Gastrocnemius medialis (tissue), 4 donors: ENCODE measurements at regions not wholly inside any gene's neighbourhood (a gene's known extent, or its start where the extent isn't known, plus 50 kb on each side); places are given as distances from the start of the nearest gene placed in this dataset.

Experiments used
- ATAC-seq, 2 donors: fragments of 150-250 bp; one replicate each; pipeline ENCODE4 v1.9.1; 2016
- DNase-seq, 2 donors: peaks; one replicate each; pipeline ENCODE4 v3.0.0-alpha.2; 2019
- H3K27ac ChIP-seq, 4 donors: fragments of 200-600 bp; sonication (generic); 1 replicate in 1 of 4; 2 replicates in 3 of 4; pipeline ENCODE4 v1.5.1; 2016 to 2018; ENCODE audit warnings: mild to moderate bottlenecking in 2 of 4, moderate library complexity in 1 of 4
- H3K27me3 ChIP-seq, 3 donors: fragments of 200-600 bp; sonication (generic) in 2 of 3; 1 replicate in 1 of 3; 2 replicates in 2 of 3; pipeline versions ENCODE4 v1.5.1 to v1.6.0; 2016 to 2019; ENCODE audit warnings: mild to moderate bottlenecking in 1 of 3, moderate library complexity in 1 of 3
- H3K36me3 ChIP-seq, 2 donors: fragments of 200-600 bp; sonication (generic) in 1 of 2; one replicate each; pipeline ENCODE4 v1.5.1; 2017 to 2018
- H3K4me1 ChIP-seq, 2 donors: fragments of 200-600 bp; sonication (generic) in 1 of 2; one replicate each; pipeline ENCODE4 v1.5.1; 2016 to 2017; ENCODE audit warnings: mild to moderate bottlenecking in 2 of 2
- H3K4me3 ChIP-seq, 4 donors: fragments of 200-600 bp; sonication (generic) in 3 of 4; 1 replicate in 1 of 4; 2 replicates in 3 of 4; pipeline ENCODE4 v1.5.1; 2016 to 2019; ENCODE audit warnings: mild to moderate bottlenecking in 2 of 4
- H3K9me3 ChIP-seq, 3 donors: fragments of 200-600 bp; sonication (generic) in 2 of 3; 1 replicate in 1 of 3; 2 replicates in 2 of 3; pipeline ENCODE4 v1.5.1; 2016 to 2019
- CTCF ChIP-seq, 5 experiments: fragments of 450-650 bp in 3 of 5; fragments of 200-600 bp in 2 of 5; sonication (generic) in 2 of 5; IDR thresholded peaks in 4 of 5; conservative IDR thresholded peaks in 1 of 5; 1 replicate in 4 of 5; 2 replicates in 1 of 5; pipeline ENCODE4 v1.5.1; 2016 to 2019; ENCODE audit warnings: antibody characterized with exemption in 5 of 5, mild to moderate bottlenecking in 3 of 5, moderate library complexity in 3 of 5
- POLR2A ChIP-seq, 2 donors: fragments of 450-650 bp; IDR thresholded peaks; one replicate each; pipeline ENCODE4 v1.6.1; 2017; ENCODE audit warnings: antibody characterized with exemption in 2 of 2, mild to moderate bottlenecking in 2 of 2, moderate library complexity in 2 of 2
- in situ Hi-C, 4 donors: fragments of 200-750 bp; cut with MboI; loops; one replicate each; pipeline versions ENCODE4 v1.15.0 to v1.8.0; 2017; ENCODE audit warnings: low sequenced_read_pairs in 4 of 4
- intact Hi-C: fragments of 100-400 bp; cut with DNase I; formaldehyde crosslinking; loops from one replicate; pipeline ENCODE4 v1.15.1; 2023; ENCODE audit warnings: low total_unique reads

- no peaks in the 10 kb centered on the region for H3K9me3 ChIP-seq
- no peak overlapping the region for H3K4me3 ChIP-seq
- no peaks in the 10 kb centered on the region for H3K4me1 ChIP-seq
- H3K27me3 ChIP-seq: no peaks in the 10 kb centered on the region
- TF ChIP-seq POLR2A (IDR thresholded peaks at IDR 0.05) (no peak), CTCF (IDR thresholded peaks at IDR 0.05 in 4 of 5, conservative IDR thresholded peaks at IDR 0.05 in 1 of 5) (no peak)
- in situ Hi-C loops: no loop called here
- intact Hi-C loops: no loop called here
- H3K27ac ChIP-seq: no peak overlapping the region
- no peak for DNase-seq
- no peaks in the 10 kb centered on the region for H3K36me3 ChIP-seq
- ATAC-seq: no peak
Observed at GRCh38 chr10:55214608-55215007, 413.6 kb upstream of the PCDH15 start.

- no peak for TF ChIP-seq CTCF (IDR thresholded peaks at IDR 0.05 in 4 of 5, conservative IDR thresholded peaks at IDR 0.05 in 1 of 5)
- TF ChIP-seq POLR2A (IDR thresholded peaks at IDR 0.05): no peak
- Histone ChIP-seq H3K27me3 (no peaks in the 10 kb centered on the region), H3K4me1 (no peaks in the 10 kb centered on the region), H3K4me3 (no peak overlapping the region), H3K9me3 (no peaks in the 10 kb centered on the region), H3K36me3 (no peaks in the 10 kb centered on the region), H3K27ac (no peak overlapping the region)
- intact Hi-C loops: no loop called here
- in situ Hi-C loops: no loop called here
- ATAC-seq (no peak), DNase-seq (no peak)
Observed at GRCh38 chr10:55212051-55212450, 411.0 kb upstream of the PCDH15 start.

GRCh38 chr10:55203874-55204273 lies 402.8 kb upstream of the PCDH15 start:
- no peaks in the 10 kb centered on the region for H3K4me1 ChIP-seq
- TF ChIP-seq CTCF (IDR thresholded peaks at IDR 0.05 in 4 of 5, conservative IDR thresholded peaks at IDR 0.05 in 1 of 5): no peak
- TF ChIP-seq POLR2A (IDR thresholded peaks at IDR 0.05): no peak
- in situ Hi-C loops (no loop called here), intact Hi-C loops (no loop called here)
- no peak overlapping the region for H3K27ac ChIP-seq
- H3K27me3 ChIP-seq: no peaks in the 10 kb centered on the region
- H3K4me3 ChIP-seq: no peak overlapping the region
- no peak for ATAC-seq
- no peaks in the 10 kb centered on the region for H3K9me3 ChIP-seq
- no peak for DNase-seq
- H3K36me3 ChIP-seq: no peaks in the 10 kb centered on the region

GRCh38 chr10:55203319-55203718 lies 402.3 kb upstream of the PCDH15 start:
- TF ChIP-seq POLR2A (IDR thresholded peaks at IDR 0.05): no peak
- no peak for TF ChIP-seq CTCF (IDR thresholded peaks at IDR 0.05 in 4 of 5, conservative IDR thresholded peaks at IDR 0.05 in 1 of 5)
- DNase-seq (no peak), ATAC-seq (no peak)
- Histone ChIP-seq H3K27me3 (no peaks in the 10 kb centered on the region), H3K4me3 (no peak overlapping the region), H3K36me3 (no peaks in the 10 kb centered on the region), H3K27ac (no peak overlapping the region), H3K9me3 (no peaks in the 10 kb centered on the region), H3K4me1 (no peaks in the 10 kb centered on the region)
- intact Hi-C loops: no loop called here
- in situ Hi-C loops: no loop called here

- no peaks in the 10 kb centered on the region for H3K36me3 ChIP-seq
- no peak overlapping the region for H3K27ac ChIP-seq
- no peak for DNase-seq
Observed at GRCh38 chr10:55200020-55200419, 399.0 kb upstream of the PCDH15 start.

More at GRCh38 chr10:55200020-55200419, 399.0 kb upstream of the PCDH15 start:
- Histone ChIP-seq H3K4me3 (no peak overlapping the region), H3K27me3 (no peaks in the 10 kb centered on the region), H3K4me1 (no peaks in the 10 kb centered on the region), H3K9me3 (no peaks in the 10 kb centered on the region)
- TF ChIP-seq POLR2A (IDR thresholded peaks at IDR 0.05): no peak
- no peak for TF ChIP-seq CTCF (IDR thresholded peaks at IDR 0.05 in 4 of 5, conservative IDR thresholded peaks at IDR 0.05 in 1 of 5)
- in situ Hi-C loops: no loop called here
- intact Hi-C loops: no loop called here
- no peak for ATAC-seq
